Activated naive CD4-positive, alpha-beta T cell treated with Interleukin-2 at 50 U/mL for 16 hours (primary cell): ENCODE measurements at regions not wholly inside any gene's neighbourhood (a gene's known extent, or its start where the extent isn't known, plus 50 kb on each side); places are given as distances from the start of the nearest gene placed in this dataset.

Experiments
- DNase-seq: peaks from one replicate; pipeline ENCODE4 v3.0.0-alpha.2; 2020

DNA sequence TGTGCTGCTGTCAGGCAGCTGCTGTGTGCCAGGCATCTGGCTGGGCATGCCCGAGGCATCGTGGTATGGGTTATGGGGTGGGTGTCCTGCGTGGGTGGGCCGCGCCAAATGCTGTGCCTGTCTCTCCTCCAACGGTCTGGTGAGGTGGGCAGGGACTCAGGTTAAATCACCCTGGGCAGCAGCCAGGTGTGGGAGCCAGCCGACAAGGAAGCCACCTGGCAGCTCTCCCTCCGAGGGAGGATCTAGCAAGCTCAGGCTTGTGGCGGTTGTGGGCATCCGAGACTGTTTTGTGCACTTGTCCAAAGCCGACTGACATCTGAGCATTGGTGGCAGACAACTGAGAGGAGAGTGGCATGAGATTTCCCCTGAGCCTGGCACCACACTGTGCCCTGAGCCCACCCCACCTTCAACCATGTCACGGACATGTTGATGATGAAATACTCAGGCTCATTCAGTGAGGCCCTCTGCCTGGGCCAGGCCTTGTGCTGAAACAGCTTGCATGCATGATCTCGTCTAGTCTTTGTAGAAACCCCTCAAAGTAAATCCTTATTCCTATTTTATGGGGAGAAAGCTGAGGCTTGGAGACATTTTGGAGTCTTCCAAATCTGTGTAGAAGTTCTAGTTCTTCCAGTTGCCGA lies 181.8 kb upstream of the MYL2 start:
- DNase-seq, result no peak

DNA sequence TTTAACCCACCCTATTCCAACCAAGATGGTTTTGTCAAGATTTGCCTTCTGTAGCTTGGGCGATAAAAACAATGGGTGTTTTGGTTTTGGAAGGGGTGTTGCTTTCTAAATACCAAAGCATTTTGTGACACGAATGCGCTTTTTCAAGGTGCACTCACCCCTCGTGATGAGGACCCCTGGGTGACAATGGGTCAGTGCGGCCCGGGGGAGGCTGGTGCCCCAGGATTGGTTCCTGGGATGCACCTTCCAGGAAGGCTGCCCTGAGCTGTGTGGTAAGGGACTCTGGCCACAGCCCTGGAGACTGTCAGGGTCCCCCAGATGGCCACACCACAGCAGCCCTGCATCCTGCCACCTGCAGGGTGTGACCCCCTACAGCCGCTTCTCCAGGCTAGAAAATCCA lies 180.6 kb upstream of the MYL2 start:
- DNase-seq, result no peak

DNA sequence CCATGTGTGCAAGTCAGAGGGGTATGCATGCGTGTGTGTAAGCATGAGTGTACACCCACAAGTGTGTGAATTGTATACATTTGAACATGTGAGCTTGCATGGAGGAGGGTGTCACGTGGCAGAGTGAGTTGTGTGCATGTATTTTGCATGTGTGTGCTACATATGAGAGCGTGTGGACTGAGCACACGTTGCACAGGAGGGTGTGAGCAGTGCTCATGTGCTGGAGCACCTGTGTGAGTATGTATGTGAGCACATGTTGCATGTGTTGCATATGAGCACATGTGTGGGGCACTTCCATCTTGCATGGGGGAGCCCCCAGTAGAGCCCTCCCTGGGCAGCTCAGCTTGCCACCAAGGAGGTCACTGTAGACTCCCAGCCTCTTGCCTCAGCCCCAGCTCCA lies 180.2 kb upstream of the MYL2 start:
- DNase-seq, result no peak

DNA sequence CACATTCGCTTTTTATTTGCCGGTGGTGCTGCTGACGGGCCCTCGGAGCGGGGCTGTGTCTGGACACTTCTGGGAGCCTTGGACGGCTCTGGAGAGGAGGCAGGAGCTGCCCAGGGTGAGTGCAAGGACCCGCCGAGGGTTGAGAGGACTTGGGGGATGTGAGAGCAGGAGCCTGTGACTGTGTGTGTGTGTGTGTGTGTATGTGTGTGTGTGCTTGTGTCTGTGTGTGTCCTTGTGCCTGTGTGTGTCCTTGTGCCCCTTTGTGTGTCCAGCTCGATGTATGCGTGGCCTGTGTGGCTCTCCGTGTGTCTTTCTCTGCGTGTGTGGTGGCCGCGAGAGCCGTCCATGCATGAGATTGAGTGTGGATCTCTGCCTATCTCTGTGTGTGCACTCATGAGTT lies 179.6 kb upstream of the MYL2 start:
- no peak for DNase-seq

DNA sequence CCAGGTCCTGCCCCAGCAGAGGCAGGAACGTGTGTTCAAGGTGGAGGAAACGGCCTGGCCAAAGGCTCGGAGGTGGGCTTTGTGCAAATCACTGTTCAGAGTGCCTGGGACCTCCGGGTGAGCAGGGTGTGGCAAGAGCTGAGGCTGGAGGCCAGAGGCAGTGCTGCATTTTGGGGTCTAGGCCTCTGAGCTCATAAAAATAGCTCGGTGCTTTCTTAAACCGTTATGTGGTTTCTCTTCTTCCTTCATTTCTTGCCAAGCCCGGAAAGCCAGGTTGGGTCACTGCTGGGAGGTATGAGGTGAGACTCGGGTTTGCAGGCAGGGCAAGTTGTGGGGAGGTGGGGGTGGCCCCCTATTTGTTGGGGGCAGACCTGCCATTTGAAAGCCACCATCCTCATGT lies 178.8 kb upstream of the MYL2 start:
- DNase-seq, result no peak

DNA sequence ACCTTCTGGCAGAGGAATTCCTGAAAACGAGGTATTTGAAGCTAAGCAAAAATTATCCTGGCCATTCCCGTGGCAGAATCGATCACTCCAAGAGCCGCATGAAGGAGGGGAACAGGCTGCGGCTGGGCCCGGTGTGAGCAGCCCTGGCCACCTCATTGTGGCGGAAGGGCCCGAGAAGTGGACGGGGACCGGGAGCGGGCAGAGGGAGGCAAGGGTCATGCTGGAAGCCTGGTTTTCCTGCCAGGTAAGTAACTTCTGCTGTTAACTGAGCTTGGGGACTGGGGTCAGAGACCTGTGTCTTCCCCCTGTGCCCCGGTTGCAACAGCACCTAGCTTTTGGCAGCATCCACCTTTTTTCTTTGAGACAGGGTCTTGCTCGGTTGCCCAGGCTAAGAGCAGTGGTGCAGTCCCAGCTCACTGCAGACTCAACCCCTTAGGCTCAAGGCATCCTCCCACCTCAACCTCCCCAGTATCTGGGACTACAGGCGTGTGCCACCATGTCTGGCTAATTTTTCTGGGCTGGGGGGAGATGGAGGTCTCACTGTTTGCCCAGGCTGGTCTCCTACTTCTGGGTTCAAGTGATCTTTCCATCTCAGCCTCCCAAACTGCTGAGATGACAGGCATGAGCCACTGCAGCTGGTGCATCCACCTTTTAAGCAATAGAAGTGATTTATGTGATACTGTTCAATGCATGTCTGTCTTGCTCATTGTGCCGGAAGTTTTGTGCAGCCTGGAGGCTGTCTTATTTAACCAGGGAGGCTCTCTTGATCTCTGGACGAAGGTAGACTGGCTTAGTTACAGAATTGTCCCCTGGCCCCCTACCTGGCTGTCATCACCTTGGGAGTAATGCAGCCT lies 174.0 kb upstream of the MYL2 start:
- DNase-seq, result no peak

DNA sequence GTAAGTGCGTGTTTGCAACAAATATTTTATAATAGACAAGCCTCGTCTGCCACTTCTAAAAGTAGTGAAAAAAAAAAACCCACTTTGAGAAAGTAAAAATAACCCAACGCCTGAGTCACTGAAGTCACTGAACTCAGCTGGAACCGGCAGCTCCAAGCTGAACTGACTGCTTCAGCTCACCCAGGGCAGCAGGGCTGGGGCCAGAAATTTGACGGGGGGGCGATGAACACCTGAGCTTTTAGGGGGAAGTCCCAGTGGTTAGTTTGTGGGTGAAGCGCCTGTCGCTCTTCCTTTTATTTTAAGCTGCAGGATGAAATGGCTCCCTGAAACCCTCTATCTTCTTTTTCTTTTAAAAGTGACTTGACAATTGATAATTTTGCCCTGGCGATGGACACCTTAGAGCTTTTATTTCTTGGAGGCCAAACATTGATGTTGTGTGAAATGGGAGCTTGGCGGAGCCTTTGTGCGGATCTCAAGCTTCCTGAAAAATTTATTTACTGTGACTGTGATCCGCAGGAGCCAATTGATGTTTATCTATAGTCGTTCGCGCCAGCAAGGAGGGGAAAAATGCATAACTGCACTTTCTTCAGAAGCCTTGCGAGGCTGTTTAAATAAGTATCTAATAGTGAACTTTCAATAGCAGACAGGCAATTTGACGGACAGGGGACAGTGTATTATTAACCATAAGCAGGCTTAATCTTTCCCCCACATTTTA lies 173.2 kb upstream of the MYL2 start:
- peak; percentile 7 for DNase-seq

DNA sequence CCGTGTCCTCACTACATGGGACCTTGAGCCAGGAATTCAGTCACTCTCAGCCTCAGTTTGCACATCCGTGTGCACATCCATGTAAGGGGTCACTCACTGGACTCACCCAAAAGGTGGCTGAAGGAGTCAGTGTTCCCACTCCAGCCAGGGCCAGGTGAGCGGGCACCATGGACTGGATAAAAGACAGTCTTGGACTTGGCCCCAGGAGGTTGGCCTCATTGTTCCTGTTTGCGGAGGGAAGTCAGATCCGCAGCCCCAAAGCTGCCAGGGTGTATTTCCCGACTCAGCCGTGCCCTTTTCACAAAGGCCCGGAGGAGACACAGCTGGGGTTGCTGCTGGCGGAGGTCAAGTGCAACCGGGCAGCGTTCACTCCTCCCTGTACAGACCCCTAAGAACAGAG lies 170.7 kb upstream of the MYL2 start:
- no peak for DNase-seq

DNA sequence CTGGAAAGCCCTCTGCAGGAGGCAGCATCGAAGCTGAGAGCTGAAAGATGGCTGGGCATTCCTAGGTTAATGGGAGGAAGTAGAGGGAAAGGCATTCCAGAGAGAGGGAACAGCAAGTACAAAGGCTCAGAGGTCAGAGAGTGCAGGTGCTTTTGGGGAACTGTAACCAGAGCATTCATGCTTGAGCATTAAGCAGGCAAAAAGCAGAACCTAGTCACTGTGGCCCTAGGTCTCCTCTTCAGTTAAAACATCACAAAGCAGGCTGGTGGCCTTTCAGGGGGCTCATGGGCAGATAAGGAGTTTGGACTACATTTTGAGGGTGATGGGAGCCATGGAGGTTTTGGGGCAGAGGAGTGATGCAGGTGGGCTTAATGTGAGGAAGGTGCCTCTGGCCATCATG lies 169.2 kb upstream of the MYL2 start:
- DNase-seq, result no peak

DNA sequence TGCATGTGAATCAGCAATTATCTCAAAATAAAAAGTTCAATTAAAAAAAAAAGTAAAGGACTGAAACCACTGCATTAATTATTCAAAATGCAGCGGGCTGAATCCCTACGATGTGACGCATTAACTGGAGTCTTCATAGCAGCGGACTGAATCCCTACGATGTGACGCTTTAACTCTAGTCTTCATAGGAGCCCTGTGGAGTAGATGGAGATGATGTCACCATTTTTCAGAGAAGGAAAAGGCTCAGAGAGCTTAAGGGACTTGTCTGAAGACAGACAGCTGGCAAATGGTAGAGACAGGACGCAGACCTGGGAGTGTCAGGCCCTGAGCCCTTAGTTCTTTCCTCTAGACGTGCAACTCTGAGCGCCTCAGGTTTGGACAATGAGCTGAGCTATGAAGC lies 168.0 kb upstream of the MYL2 start:
- DNase-seq, result no peak

DNA sequence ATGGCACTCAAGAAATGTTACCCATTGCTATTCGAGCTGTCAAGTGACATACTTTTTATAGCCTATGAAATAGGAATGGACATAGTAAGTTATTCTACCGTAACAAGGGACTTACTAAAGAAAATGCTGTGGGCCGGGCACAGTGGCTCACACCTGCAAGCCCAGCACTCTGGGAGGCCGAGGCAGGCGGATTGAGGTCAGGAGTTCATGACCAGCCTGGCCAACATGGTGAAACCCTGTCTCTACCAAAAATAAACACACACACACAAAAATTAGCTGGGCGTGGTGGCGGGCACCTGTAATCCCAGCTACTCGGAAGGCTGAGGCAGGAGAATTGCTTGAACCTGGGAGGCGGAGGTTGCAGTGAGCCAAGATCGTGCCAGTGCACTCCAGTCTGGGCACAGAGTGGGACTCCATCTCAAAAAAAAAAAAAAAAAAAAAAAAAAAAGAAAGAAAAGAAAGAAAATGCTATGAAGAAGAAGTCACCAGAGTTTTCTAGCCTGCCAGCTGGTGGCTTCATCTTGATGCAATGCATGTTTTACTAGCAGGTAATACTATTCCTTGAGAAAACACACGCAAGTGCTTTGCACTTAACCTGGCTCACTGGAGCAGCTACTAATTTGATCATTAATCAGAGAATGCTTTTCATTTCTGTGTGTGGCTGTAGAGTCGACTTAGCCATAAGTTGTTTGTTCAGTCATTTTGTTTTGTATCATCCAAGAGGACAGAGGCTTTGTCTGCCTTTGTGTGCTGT lies 166.7 kb upstream of the MYL2 start:
- DNase-seq, result no peak

DNA sequence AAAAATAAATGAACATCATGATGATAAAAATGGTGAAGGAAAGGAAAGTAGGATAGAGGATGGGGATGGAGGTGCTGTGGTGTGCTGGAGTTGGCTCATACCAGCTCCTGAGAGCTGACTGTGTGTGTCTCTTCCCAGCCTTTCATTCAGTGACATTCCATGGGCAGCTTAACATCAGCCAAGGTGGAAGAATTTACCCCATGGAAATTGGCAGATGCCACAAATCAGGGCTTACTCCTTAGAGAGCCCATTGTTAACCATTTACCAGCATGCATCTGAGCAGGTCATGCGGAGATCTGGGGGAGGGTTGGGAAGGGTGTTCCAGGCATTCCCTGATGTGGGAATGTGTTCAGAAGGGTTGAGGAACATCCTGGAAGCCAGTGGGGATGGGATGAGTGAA lies 164.7 kb upstream of the MYL2 start:
- DNase-seq, result no peak

DNA sequence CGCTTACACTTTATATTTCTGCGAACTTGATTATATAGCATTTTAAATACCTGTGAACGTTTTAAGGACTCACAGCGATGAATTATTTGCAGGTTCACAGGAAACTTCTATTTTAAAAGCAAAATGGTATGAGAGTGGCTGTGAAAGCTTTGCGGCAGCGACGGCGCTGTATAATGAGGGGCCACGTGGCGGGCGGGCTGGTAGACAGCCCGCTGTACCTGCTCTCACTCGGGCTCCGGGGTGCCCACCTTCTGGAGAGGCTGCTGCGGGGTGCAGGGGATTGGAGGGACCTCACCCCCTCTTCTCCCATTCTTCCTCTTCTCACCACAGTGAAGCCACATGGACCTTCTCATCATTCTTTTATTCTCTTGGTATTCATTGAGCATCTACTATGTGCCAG lies 164.2 kb upstream of the MYL2 start:
- no peak for DNase-seq

DNA sequence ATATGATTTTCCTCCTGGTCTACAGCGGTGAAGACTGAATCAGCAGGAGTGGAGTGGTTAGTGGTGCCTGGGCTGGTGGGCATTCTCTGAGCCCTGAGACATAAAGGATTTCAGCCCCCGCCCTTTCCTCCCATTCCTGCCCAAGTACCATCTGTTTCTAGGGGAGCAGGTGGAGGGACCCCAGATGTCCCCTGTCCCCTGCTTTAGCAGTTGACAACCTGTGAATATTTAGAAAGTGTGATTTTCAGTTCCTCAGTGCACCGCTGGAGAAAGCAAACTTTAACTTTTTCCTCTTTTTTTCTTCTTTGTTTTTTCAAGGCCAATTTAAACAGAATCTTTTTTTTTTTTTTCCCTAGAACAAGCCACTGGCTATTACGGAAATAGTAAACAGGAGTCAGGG lies 163.8 kb upstream of the MYL2 start:
- no peak for DNase-seq

DNA sequence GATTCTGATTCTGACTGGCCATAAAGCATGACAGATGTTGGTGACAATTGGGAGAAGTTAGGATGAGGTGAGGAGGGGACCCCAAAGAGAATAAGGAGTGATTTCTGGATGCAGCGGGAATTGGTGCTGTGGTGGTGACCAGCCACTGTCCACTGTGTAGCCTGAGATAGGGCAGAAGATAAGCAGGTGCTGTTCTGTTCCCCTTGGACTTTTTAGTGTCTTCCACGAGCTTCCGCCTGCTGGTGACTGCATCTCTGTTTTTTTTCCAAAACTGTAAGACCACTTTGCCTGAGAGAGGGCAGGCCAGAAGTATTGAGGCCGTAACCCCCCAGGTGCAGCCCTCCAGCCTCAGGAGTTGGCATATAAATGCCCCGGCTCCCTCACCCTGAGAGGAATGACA lies 161.2 kb upstream of the MYL2 start:
- no peak for DNase-seq

DNA sequence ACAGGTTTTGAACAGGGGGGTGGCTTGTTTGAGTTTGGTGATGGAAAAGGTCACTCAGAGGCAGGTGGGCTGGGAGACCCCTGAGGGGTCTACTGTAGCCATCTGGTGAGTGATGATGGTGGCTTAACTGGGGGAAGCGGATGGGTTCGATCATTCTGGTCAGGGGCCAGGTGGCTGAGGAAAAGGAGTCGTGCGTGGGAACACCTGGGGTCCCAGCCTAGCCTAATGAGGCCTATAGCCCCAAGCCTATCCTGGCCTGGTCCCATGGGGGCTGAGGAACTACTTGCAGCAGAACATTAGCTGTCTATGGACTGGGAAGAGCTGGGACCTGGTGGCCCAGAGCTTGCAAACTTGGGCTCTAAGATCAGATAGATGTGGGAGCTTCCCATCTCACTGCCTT lies 158.4 kb upstream of the MYL2 start:
- no peak for DNase-seq

DNA sequence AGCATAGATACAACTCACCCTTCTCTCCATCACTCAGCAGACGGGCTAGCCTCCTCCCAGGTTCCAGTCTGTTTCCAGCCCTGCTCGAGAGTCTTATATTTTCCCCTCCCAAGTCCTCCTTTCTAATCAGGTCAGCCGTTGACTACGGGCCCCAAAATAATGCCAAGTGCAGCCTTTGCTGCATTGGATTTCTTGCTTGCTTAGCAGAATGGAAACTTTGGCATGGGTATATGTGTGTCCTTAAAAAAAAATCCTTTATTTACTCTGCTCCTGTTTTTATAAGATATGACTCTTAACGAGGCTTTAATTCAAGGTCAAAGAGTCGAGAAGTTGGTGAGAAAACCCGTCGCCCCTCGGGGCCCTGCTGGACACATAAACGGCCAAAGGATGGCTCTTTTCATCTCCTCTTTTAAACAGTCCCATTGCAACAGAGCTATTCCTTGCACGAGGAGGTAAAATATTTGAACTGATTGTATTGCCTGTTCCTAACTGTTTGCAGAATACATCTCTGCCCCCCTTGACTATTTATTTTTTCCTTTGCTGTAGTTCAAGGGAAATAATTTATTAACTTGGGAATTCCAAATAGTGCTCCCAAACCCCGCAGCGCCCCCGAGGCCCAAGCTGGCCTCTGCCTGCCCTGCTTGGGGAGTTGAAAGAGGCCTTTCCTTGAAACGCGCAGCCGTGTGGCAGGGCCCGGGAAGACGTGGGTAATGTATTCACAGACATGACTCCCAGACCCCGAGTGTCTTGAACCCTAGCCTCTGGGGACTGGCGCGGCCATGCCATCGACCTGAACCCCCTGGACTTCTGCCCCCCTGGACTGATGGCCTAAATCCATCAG lies 156.5 kb upstream of the MYL2 start:
- no peak for DNase-seq

DNA sequence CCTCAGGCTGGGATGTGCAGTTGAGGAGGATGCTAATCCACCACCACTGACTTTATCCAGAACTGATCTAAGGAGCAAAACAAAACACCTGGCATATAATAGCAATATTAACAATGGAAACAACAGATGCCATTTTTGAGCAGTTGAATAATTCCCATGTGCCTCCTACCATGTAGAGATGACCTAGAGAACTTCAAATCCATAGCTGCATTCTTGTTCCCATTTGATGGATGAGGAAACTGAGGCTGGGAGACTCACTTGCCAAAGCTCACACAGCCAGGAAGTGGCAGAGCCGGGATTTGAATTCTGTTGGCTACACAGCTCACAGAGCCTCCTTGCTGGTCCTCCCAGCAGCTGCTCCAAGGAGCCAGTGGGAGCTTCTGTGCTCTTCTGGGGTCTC lies 155.8 kb upstream of the MYL2 start:
- DNase-seq, result no peak

DNA sequence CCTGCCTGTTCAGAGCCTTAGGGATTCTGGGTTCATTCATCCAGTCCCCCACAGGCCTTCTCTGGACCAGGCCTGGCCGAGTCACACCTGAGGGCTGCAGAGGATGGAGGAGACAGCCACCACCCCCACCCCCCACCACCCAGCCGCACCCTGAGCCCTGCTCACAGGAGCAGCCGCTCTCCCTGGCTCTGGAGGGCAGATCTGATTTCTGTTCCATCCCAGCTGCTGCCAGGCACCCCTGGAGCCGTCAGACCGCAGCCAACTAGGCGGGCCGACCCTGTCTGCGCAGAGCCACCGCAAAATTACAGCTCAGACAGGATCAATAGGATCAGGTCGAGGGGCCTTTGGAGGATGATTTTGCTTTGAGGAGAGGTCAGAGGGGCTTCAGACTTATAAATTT lies 154.6 kb upstream of the MYL2 start:
- no peak for DNase-seq

DNA sequence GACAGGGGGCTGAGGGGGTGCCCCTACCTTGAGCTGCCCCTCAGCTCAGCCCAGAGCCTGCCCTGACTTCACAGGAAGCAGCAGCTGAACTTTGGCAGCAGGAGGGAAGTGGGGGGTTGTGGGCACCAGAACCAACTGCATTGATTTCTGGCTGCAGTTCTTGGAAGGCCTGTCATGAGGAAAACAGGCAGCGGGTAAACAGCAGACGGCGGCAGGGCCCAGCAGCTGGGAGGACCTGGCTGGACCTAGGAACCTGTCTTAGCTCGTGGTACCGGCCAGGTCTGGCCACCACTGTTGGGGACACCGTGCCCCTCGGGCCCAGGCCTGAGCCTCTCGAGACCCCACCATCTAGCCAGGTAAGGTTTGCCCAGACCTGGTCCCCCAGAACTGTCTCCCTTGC lies 154.2 kb upstream of the MYL2 start:
- DNase-seq, result no peak

DNA sequence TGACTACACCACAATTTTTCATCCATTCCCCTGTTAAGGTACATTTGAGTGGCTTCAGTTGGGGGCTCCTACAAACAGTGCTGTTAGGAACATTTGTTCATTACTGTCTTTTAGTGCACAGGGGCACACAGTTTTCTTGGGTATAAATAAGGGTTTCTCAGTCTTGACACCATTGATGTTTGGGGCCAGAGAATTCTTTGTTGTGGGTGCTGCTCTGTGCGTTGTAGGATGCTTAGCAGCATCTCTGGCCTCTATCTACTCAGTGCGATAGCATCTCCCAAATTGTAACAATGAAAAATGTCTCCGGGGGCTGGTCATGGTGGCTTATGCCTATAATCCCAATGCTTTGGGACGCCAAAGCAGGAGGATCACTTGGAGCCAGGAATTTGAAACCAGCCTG lies 153.0 kb upstream of the MYL2 start:
- DNase-seq, result no peak

DNA sequence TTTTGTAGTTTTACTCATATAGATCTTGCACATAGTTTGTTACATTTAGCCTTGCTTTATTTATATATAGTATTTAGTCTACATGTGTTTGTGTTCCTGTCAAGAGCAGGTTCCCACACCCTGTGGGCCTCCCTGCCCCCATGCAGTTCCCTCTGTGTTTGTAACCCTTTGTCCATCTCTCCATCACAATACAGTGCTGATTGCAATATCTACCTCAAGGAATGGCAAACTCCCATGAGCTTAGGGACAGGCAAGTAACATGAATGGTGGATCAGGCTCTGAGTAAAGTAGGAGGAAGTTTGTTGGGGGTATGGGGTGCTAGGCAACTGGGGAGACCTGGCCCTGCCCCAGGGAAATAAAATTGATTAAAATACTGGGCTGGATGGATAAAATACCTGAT lies 151.9 kb upstream of the MYL2 start:
- DNase-seq, result no peak

DNA sequence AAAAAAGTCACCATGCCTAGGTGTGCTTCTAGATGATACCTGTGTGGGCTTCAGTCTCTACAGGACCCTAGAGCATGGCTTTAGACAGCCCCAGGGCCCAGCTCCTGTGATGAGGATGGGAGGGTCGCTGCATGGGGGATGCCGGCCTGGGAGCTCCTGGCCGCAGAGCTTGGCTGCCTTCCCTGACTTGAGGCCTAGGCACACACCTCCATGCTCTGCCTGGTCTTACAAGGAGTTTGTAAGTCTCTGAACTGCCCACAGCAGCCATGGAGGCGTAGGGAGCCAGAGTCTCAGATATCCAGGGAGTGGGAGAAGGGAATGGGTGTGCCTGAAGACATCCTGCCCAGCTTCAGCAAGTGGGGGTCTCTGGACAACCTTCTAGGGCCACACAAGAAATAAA lies 149.5 kb upstream of the MYL2 start:
- DNase-seq, result no peak
